RWPE2 (cell line): ENCODE measurements at regions not wholly inside any gene's neighbourhood (a gene's known extent, or its start where the extent isn't known, plus 50 kb on each side); places are given as distances from the start of the nearest gene placed in this dataset.
"Not testable (repeated sequence)": the region's sequence is repeated elsewhere in the genome, so short reads cannot be mapped to it uniquely, and the experiment has no call there.

ENCODE experiments used
- ATAC-seq: fragments of 200-7000 bp; cut with Tn5 transposase; 3 replicates; pipeline ENCODE4 v1.9.1; 2021; ENCODE audit warnings: low read depth
- DNase-seq: peaks from one replicate; pipeline ENCODE4 v3.0.0-alpha.2; 2020; ENCODE audit warnings: low spot score
- H3K27ac ChIP-seq: fragments of 450-650 bp; 2 replicates; pipeline ENCODE4 v1.5.1; 2017; ENCODE audit warnings: mild to moderate bottlenecking; ENCODE audit not compliant: poor library complexity, severe bottlenecking
- H3K27me3 ChIP-seq: fragments of 250-450 bp; sonication (Bioruptor Pico); 2 replicates; pipeline ENCODE4 v1.5.1; 2021; ENCODE audit warnings: mild to moderate bottlenecking, moderate library complexity; ENCODE audit not compliant: insufficient read depth, poor library complexity, severe bottlenecking
- H3K36me3 ChIP-seq: fragments of 250-450 bp; sonication (Bioruptor Pico); 2 replicates; pipeline ENCODE4 v1.5.1; 2020; ENCODE audit warnings: low read depth, mild to moderate bottlenecking, moderate library complexity
- H3K4me1 ChIP-seq: fragments of 250-450 bp; sonication (Bioruptor Pico); 2 replicates; pipeline ENCODE4 v1.5.1; 2021; ENCODE audit warnings: mild to moderate bottlenecking, moderate library complexity; ENCODE audit not compliant: insufficient read depth, poor library complexity, severe bottlenecking
- H3K4me3 ChIP-seq: fragments of 250-450 bp; sonication (Bioruptor Pico); 2 replicates; pipeline ENCODE4 v1.5.1; 2021; ENCODE audit warnings: mild to moderate bottlenecking, moderate library complexity; ENCODE audit not compliant: severe bottlenecking
- H3K9me3 ChIP-seq: fragments of 250-450 bp; sonication (Bioruptor Pico); 2 replicates; pipeline ENCODE4 v1.5.1; 2021; ENCODE audit warnings: mild to moderate bottlenecking, moderate library complexity; ENCODE audit not compliant: severe bottlenecking
- TF ChIP-seq, protein P1 (sequence below): fragments of 450-650 bp; IDR thresholded peaks from one replicate; pipeline ENCODE4 v1.5.1; 2017; ENCODE audit warnings: mild to moderate bottlenecking, moderate library complexity; ENCODE audit not compliant: poor library complexity, severe bottlenecking

DNA sequence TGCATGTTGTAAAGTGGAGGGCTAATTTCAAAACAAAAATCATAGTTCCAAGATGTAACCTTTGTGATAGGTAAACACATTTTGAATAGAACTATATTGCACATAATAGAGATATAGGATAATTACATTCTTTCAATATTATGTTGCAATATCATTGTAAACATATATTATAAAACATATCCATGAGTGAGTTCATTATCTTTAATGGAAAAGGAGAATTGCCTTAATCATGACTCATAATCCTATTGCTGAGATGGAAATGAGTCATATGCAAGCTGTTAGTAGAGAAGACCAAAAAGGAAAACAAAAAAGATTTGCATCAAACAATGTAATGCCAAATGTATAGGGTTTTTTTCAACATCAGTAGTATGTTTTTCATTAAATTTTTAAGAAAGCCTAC is 73.7 kb upstream of the WDR44 start:
- no peaks in the 10 kb centered on the region for H3K36me3 ChIP-seq
- no peaks in the 10 kb centered on the region for H3K9me3 ChIP-seq
- no peak overlapping the region for H3K27ac ChIP-seq
- TF ChIP-seq, protein P1, sequence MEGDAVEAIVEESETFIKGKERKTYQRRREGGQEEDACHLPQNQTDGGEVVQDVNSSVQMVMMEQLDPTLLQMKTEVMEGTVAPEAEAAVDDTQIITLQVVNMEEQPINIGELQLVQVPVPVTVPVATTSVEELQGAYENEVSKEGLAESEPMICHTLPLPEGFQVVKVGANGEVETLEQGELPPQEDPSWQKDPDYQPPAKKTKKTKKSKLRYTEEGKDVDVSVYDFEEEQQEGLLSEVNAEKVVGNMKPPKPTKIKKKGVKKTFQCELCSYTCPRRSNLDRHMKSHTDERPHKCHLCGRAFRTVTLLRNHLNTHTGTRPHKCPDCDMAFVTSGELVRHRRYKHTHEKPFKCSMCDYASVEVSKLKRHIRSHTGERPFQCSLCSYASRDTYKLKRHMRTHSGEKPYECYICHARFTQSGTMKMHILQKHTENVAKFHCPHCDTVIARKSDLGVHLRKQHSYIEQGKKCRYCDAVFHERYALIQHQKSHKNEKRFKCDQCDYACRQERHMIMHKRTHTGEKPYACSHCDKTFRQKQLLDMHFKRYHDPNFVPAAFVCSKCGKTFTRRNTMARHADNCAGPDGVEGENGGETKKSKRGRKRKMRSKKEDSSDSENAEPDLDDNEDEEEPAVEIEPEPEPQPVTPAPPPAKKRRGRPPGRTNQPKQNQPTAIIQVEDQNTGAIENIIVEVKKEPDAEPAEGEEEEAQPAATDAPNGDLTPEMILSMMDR = no peak
- peak; percentile 73; the same call in 2 of the 3 replicates for ATAC-seq
- no peak for DNase-seq
- H3K4me3 ChIP-seq = no peak overlapping the region
- no peaks in the 10 kb centered on the region for H3K27me3 ChIP-seq
- peaks cover 3% of the 10 kb centered on the region for H3K4me1 ChIP-seq

DNA sequence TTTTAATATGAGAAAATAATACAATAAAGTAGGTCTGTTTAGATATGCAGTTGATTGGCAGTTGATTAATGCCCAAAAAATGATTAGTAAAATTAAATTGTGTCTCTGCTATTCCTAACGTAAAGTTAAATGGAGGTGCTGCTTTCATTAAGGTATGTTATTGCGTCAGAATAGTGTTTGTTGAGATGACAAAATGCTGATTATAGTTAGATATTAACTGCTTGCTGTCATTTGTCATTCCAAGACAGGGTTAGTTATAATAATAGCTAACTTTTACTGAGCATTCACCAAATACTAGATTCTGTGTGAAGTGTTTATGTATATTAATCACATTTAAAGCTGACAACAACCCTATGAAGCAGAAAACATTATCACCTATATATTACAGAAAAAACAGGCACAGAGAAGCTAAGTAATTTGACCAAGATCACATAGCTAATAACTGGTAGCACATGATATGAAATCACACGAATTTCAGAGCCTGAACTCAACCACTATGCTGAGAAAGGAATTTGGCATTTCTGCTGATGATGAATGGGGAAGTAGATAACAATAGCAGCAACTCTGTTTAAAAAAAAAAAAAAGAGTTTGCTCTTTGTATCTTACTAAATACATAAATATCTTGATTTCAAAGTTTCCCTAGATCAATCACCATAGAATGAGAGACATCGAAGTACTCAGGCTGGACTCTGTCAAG is 59.7 kb upstream of the WDR44 start:
- Histone ChIP-seq H3K9me3 (no peaks in the 10 kb centered on the region), H3K27ac (no peak overlapping the region), H3K27me3 (no peaks in the 10 kb centered on the region), H3K4me3 (no peak overlapping the region), H3K4me1 (no peaks in the 10 kb centered on the region), H3K36me3 (no peaks in the 10 kb centered on the region)
- no peak for ATAC-seq
- no peak for DNase-seq
- TF ChIP-seq, protein P1 = no peak

- DNase-seq, H3K9me3 ChIP-seq, H3K4me3 ChIP-seq, H3K27me3 ChIP-seq, ATAC-seq, H3K36me3 ChIP-seq, H3K4me1 ChIP-seq, H3K27ac ChIP-seq: not testable (repeated sequence)
Measured at GRCh38 chrX:118295818-118296217, 50.1 kb upstream of the WDR44 start.
